ENCODE measurements at regions not wholly inside any gene's neighbourhood (a gene's known extent, or its start where the extent isn't known, plus 50 kb on each side); places are given as distances from the start of the nearest gene placed in this dataset.

DNA sequence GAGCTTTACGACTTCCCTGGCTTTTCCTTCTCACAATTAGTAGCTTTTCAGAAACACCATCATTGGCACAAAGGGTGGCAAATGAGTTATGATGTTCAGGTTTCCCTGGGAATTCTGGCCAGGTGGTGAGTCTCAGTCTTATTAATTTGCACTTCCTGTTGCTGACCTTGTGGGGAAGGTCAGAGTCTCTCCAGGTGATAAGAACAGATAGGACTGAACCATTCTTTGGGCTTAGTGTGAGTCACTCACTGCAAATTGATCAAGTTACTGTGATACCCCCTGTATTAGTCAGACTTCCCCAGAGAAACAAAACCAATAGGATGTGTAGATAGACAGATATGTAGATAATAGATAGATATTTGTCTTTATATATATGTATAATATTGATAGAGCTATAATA, 53.8 kb upstream of the RANBP3L start:
- no peak for DNase-seq

DNA sequence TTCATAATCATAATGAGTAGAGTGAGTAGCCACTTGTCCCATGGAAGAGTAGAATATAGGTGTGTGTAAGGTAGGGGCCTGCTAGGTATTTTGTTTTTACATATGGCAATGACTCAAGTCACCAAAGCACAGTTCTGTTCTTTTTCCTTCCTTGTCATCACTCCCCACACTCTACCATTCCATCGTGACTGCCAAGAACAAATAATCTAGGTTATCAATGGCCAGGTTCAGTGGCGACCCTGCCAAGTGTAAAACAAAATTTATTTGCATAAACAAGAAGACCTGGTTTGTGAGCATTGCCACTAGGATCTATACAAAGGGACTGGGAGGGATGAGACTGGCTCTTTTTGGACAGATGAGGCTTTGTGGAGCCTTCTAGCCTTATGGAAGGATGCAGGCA, 55.2 kb upstream of the RANBP3L start:
- DNase-seq, result no peak

DNA sequence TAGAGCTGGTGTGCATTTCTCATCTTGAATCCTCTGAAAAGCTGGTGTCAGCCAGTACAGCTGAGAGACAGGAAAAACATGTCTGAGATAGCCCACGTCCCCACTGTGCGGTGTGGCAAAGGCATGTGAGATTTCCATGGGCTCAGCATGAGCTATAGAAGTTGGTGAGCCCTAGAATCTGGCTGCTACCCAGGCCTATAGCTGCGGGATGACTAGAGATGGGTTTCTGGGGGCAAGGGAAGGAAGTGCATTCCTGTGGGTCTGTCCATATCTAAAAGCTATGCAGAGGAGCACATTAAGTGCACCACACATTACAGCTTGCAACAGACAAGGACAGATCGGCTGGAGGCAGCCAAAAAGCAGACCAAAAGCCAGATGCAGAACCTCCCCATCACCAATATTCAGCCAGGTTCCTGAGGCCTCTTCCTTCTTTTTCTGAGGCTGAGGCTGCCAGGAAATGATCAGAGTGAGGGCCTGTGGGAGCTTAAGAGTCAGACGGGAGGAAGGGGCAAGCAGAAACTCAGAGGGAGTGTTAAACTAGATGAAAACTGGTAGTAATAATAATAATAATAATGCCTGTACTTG, 55.8 kb upstream of the RANBP3L start:
- no peak for DNase-seq

DNA sequence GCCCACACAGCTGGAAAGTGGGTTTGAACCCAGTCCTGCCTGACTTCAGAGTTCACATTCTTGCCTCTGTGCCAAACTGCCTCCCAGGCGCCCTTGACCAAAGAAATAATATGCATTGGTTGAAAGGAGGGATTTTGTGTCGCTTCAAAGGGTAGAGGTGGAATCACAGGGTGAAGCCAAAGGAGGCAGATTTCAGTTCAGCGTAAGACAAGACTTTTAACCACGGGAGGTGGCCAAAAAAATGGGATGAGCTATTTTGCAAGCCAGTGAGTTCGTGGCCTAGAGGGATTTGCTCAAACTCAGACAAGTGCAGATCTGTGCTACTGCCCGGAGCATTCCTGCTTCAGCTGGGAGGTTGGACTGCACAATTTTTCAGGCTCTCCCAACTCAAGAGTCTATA, 57.6 kb upstream of the RANBP3L start:
- DNase-seq, result no peak

DNA sequence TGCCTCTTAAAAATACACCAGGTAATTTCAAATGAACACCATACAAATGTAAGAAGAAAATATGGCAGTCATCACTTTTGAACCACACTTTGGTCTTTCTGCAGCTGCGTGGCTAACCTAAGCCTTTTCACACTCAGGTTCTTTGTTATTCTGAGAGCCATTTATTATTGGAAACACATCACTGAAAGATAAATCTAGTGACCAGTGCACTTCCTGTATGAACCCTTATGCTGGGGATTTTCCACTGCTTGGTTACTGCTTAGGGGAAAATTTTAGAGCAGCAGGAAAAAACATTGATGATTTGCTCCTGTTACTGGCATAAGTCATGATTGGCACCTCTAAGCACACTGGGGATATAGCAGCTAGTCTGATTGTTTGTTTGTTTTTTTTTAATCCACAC, 58.6 kb upstream of the RANBP3L start:
- no peak for DNase-seq

DNA sequence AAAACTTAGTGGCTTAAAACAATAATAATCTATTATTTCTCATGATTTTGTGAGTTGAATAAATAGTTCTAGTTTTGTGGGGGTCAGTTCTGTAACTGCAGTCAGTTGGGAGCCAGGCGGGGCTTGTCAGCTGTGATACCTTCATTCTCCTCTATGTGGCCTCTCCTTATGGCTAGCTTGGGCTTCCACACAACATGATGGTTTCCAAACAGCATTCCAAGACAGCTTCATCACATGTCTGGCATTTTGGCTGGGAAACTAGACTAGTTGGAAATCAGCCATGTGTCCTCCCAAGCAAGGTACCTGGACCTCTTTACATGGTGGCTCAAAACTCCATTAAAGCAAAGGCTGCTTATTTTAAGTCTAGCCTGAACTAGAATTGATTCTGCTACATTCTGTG, 61.4 kb upstream of the RANBP3L start:
- no peak for DNase-seq

DNA sequence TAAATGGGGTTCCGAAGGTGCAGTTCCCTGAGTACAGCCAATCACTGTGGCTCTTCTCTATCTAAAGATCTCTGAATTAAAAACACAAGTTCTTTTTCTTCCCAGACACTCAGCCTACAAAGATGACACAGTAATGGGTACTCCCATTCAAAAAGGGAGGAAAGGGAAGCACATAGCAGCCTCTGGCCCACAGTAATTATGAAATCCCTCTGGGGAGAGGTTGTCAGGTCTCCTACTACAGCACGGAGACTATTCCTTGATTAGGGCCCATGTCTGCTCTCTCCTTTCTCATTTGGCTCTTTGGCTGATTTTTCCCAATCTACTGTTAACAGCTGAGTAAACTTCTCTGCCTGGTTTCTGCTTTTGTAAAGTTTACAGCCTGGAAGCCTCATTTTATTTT, 62.0 kb upstream of the RANBP3L start:
- no peak for DNase-seq

DNA sequence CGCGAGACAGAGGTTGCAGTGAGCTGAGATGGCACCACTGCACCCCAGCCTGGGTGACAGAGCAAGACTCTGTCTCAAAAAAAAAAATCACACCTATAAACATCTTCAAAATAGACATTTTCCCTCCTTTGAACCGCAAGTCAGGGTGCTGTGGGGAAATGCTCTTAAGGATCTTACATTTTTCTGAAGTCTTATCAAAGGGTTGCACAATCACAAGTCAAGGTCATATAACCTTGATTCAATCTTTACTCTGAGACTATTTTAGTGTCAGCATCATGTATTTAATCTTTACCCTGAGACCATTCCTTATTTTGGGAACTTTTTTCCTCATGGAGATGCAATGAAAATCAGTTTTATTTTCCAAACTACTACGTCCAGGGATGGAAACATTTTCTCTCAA, 62.8 kb upstream of the RANBP3L start:
- no peak for DNase-seq

DNA sequence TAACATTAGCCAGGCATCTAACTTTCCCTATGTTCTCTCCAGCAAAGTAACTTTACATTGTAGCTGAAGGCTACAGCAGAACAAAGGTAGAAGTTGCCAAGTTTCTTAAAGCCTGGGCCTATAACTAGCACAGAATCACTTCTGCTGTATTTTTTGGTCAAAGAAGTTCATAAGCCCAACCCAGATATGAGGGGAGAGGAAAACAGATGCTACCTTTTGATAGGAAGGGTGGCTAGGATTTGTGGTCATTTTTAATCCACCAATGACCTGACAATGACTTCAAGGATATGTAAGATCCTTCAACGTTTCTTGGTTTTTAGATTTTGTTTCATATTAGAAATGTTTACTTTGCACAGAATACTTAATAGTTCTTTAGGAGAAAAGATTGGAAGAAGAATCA, 64.2 kb upstream of the RANBP3L start:
- DNase-seq, result no peak

DNA sequence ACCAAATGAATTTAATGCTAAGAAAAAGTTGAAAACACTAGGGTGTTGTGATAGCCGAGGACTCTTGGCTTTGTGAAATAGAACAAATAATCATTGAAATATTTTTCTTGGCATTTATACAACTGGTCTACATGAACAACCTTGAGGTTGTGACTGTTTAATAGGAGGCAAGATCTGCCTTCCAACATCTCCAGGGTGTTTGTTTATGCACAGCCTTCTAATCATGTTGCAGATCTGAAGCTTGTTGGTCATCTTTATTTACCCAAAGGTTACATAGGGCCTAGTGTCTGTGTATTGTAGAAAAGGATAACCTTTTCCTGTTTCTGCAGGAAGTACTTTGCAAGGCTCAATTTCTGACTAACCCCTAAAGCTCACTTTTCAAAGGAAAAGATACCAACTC, 65.2 kb upstream of the RANBP3L start:
- no peak for DNase-seq

DNA sequence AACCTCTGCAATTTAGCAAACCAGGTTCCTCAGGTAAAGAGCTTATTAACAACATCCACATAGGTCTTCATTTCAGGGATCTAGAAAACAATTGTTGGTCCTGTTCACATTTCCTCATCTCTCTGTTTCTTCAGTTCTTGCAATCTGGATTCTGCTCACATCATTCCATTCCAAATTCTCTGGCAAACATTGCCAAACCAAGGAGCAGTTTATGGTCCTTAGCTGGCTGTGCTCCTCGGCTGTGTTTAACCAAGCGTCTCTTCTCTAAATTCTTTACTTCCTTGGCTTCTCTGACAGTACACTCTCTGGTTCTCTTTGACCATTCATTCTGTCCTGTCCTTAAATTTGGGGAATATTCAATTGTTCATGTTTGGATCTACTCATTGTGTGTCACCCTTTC, 65.8 kb upstream of the RANBP3L start:
- no peak for DNase-seq

DNA sequence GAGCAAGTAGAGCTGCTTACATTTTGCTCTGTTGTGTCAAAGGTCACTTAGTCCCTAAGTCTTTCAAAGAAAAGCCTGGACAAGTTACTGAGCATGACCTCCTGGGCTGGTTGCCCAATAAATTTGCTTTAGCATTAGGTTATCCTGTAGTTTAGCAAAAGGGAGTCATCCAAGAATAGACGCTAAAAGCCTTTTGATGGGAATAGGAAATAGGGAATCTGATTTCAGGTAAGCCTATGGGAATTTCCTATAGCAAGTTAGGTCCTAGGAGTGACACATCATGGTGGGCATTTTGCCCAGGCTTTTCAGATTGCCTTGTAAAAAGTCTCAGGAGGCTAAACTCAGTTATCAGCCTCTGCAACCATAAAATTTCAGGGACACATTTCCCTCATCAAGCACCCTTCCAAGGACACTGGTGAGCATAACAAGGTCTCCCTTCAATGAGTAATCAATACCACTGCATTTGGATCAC, 67.6 kb upstream of the RANBP3L start:
- DNase-seq, result no peak

DNA sequence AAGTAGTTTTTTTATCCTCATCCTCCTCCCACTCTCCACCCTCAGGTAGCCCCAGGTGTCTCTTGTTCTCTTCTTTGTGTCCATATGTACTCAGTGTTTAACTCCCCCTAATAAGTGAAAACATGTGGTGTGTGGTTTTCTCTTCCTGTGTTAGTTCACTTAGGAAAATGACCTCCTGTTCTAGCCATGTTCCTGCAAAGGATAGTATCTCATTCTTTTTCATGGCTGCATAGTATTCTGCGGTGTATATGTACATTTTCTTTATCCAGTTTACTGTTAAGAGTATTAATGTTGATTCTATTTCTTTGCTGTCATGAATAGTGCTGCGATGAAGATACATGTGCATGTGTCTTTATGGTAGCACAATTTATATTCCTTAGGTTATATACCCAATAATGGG, 68.4 kb upstream of the RANBP3L start:
- no peak for DNase-seq

DNA sequence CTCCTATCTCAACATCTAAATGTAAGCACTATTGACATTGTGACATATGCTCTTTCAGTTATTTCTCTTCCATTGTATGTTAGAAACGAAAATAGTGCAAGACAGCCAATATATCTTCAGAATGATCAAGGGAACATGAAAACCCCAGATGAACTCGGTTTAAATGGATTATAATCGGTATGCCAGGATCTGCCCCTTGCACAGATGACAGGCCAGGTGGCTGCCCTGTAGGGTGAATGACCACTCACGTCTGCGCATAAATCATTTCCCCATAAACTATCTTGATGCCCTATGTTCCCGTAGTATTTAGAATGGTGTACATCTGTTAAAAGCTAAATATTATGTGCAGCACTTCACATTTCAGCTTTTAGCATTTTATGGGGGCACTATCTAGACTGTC, 69.7 kb upstream of the RANBP3L start:
- DNase-seq, result no peak

DNA sequence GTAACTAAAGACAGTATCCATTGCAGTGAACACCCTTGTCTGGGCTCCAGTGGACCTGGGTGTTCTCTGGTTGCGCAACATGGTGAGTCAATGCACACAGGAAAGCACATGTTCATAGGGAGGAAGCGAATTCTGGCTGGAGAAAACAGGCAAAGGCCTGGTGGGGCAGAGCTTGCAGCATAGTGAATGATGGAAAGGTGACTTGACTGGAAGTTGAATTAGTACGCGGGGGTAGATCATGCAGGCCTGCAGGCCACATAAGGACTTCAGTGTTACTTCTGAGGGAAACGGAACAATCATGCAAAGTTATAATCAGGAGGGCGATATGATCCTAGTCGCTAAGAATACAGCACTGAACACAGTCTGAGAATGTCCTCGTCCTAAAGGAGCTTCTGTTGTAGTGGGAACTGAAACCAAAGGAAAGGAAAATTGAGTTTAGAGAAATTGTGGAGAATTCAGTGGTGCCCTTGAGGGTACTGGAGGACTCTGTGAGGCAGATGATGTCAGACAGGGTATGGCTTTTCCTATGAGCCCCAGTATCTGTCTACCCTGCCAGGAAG, 71.9 kb upstream of the RANBP3L start:
- no peak for DNase-seq

DNA sequence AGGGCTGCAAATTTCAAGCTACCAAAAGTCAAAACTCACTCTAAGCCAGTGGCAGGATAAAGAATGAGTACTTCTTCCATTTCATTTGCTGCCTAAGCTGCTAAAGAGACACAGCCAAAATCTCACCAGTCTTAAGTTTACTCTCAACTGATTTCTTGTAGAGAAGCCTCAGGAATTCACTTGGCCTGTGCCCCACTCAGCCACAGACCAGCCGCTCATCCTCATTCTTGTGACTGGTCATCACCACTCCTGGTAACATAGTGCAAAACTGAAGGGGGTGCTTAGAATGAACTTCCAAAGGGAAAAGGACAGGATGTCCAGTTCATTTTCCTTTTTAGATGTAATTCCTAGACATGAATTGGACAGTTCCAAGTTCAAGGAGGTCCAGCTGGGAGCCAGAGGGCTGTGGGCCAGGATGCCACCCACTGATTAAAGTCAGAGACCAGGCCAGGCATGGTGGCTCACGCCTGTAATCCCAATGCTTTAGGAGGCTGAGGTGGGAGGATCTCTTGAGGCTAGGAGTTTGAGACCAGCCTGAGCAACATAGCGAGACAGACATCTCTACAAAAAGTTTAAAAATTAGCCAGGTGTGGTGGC, 72.7 kb upstream of the RANBP3L start:
- no peak for DNase-seq

DNA sequence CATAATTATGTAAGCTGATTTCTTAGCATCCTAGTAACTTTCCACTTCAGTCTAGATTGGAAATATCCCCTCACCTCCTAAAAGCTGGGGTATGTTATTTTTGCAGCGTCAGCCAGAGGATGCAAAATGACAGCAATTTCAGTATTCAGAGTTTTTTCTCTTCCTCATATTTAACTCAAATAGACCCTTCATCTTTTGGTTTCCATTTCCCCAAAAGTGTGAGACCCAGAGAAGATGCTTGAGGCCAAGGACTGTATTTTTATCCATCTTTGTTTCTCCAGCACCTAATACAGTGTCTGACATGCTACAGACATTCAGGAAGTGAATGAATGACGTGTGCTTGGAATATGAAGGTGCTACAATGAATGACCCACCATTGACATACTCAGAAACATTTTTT, 75.5 kb upstream of the RANBP3L start:
- no peak for DNase-seq

DNA sequence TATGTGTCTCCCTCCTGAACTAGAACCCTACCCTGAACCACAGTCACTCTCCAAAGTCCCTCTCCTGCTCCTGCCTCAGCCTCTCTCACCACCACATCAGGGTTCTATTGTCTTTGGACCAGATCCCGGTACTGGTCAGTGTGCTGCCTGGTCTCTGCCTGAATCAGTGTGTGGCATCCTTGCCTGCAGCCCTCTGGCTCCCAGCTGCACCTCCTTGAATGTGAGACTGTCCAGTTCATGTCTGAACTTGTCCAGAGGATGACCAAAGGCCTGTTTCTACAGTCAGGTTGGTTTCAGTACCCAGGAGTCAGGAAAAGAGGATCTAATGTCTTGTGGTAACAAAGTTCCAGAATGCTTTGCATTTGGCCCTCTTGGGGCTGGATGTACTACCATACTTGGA, 76.8 kb upstream of the RANBP3L start:
- no peak for DNase-seq

DNA sequence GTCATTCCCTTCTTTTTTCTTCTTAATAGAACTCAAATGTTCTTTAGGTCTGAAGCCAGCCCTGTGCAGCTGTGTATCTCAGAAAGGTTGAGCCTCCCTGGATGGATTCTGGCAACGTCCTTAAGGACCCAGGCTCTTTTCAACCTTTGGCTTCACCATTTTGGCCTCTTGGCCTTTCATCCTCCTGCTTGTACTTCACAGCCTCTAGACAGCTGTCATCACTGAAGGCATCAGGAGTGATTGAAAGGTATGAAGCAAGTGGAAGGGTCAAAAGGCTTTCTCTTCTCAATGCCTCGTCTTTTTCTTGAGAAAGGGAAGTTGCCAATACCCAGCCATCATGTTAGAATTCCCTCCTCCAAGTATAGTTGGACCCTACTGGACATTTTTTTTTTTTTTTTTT, 81.2 kb upstream of the RANBP3L start:
- DNase-seq, result no peak

DNA sequence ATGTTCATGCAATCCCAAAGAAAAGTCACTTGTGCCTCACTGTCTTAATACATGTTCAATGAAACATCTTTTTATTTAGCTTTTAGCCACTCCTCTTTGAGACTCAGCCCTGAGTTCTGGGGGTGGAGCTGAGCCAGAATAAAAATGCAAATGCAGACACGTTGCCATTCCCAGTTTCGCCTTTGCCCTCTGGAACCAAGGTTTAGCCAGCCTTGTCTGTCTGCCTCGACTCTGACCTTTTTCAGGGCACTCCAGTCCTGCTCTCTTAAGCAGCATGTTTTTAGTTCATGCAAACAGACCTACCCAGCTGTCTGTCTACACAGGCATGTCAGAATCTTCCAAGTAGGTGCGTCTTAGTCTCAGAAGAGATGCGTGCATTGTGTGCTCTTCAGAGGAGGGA, 82.2 kb upstream of the RANBP3L start:
- DNase-seq, result no peak

DNA sequence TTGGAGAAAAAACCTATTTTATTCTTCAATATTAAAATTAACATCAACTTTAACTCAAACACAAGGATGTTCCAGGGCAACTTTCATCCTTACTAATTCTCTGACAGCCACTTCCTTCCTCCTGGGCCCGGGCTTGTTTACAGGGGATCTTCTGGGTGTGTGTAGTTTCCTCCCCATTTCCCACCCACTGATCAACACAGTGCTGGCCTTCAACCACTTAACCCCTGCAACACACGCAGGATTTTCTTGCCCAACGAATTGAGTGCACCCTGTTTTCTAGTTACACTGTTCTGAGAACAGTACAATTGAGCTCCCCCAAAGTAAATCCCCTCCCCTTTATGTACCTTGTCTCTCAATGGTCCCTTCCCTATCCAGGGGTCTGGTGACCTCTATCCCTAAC, 83.1 kb upstream of the RANBP3L start:
- no peak for DNase-seq

DNA sequence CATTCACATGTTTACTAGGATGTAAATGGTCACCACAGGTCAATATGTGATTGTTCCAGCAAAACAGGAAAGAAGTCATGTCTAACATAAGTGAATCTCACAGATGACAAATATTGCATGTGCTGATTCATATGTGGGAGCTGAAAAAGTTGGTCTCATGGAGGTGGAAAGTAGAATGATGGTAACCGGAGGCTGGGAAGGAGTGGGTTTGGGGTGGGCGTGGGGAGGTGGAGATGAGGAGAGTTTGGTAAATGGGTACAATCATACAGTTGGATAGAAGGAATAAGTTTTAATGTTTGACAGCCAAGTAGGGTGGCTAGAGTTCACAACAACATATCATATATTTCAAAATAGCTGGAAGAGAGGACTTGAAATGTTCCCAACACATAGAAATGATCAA, 83.8 kb upstream of the RANBP3L start:
- no peak for DNase-seq

DNA sequence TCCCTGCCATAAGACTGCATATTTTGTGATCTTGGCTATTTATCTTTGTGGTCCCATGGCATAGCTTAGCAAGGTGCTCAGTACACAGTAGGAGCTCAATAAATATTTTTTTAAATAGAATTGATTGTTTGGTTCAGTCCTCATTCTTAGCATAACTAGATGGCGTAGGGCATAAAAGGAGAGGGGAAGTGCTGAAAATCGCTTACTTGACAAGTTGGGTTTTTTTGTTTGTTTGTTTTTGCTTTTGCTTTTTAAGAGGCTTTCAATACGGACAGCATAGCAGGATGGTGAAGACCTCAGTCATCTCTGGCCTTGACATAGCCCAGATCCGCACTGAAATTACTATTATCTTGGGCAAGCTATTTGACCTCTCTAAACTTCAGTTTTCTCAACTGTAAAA, 86.6 kb upstream of the RANBP3L start:
- no peak for DNase-seq

DNA sequence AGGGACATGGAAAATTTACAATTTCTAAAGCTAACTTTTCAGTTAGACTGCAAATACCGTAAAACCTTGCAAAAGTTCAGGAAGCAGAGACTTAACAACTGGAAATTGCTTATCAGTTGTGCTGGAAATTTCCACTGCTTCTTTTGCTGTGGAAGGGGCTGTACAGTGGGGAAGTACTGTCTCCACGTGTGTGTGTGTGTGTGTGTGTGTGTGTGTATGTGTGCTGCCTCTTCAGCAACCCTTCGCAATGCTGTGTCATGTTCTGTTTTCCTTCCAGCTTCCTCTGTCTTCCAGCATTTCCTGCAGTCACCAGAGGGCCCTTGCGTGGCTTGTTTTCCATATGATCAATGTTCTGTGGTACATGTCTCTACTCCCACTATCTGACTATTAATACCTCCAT, 87.5 kb upstream of the RANBP3L start:
- DNase-seq, result no peak

DNA sequence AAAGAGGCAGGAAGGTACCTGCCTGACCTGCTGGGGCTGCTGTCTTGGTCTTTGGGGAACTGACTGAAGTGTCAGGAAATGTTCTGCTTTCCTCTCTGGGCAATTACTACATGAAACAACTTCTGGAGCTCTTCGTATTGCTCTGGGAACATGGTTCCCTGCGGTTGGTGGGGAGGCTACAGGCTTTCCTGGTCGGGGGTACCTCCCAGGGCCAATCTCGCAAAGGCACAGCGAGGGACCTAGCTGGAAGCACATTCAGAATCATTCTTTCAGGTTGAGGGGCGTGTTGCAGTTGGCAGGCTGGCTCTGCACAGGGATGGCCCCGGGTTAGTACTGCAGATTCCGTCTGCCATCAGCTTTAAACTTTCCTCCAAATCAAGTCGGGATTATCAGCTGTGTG, 88.9 kb upstream of the RANBP3L start:
- no peak for DNase-seq
